ENCODE measurements at regions not wholly inside any gene's neighbourhood (a gene's known extent, or its start where the extent isn't known, plus 50 kb on each side); places are given as distances from the start of the nearest gene placed in this dataset.

- H3K27ac Mint-ChIP-seq = no peak overlapping the region
- no peak for ATAC-seq
- H3K36me3 Mint-ChIP-seq = no peaks in the 10 kb centered on the region
- H3K4me1 Mint-ChIP-seq = peaks cover 26% of the 10 kb centered on the region
- no peak for DNase-seq (ENCODE audit: low spot score)
- peaks cover 8% of the 10 kb centered on the region for H3K9me3 Mint-ChIP-seq
- H3K4me3 Mint-ChIP-seq = no peak overlapping the region
- CTCF ChIA-PET = interaction anchor here (0.9 kb wide), 1 partner anchor 112 kb away, joined by 4 read pairs; no protein-coding TSS in a partner anchor
- TF ChIP-seq ERG (CRISPR knock-in tag; IDR thresholded peaks at IDR 0.05) = no peak
- TF ChIP-seq ATF6 (CRISPR knock-in tag; IDR thresholded peaks at IDR 0.05) = no peak
- TF ChIP-seq ZNF121 (CRISPR knock-in tag; IDR thresholded peaks at IDR 0.05) = peak; percentile 43; the same call in 1 of the 2 replicates
- no peak for TF ChIP-seq TEAD1 (CRISPR knock-in tag; IDR thresholded peaks at IDR 0.05)
- POLR2A ChIA-PET = interaction anchor here (0.6 kb wide), 1 partner anchor 309 kb away, joined by 3 read pairs; no protein-coding TSS in a partner anchor
- H3K27me3 Mint-ChIP-seq (ENCODE audit: low read depth) = no peaks in the 10 kb centered on the region
Measured at GRCh38 chr2:195560209-195560895, 96.7 kb upstream of the SLC39A10 start.

GRCh38 chr2:195559431-195559914 lies 97.6 kb upstream of the SLC39A10 start:
- no peak for DNase-seq (ENCODE audit: low spot score)
- CTCF ChIA-PET = interaction anchor here (0.7 to 0.9 kb wide), 2 partner anchors 113 to 509 kb away, joined by 3 to 4 read pairs; partner anchors contain the start of gene DNAH7

GRCh38 chr2:195555971-195556370 lies 101.1 kb upstream of the SLC39A10 start:
- peaks cover 19% of the 10 kb centered on the region for H3K9me3 Mint-ChIP-seq
- DNase-seq (ENCODE audit: low spot score) (no peak), ATAC-seq (no peak)
- no peak for TF ChIP-seq ZNF263 (CRISPR knock-in tag; IDR thresholded peaks at IDR 0.05; ENCODE audit: low read depth)
- TF ChIP-seq ESRRA (CRISPR knock-in tag; IDR thresholded peaks at IDR 0.05; ENCODE audit: borderline replicate concordance) = no peak
- TF ChIP-seq JUN (CRISPR knock-in tag; IDR thresholded peaks at IDR 0.05) = no peak
- no peak for TF ChIP-seq SP1 (CRISPR knock-in tag; conservative IDR thresholded peaks at IDR 0.05)
- TF ChIP-seq JAZF1 (CRISPR knock-in tag; IDR thresholded peaks at IDR 0.05) = no peak
- no peak for TF ChIP-seq ZNF138 (CRISPR knock-in tag; conservative IDR thresholded peaks at IDR 0.05)
- no peak for TF ChIP-seq GRHL2 (CRISPR knock-in tag; IDR thresholded peaks at IDR 0.05; ENCODE audit: insufficient replicate concordance, severe bottlenecking)
- no peak overlapping the region for H3K27ac Mint-ChIP-seq
- no peak overlapping the region for H3K4me3 Mint-ChIP-seq
- peaks cover 12% of the 10 kb centered on the region for H3K4me1 Mint-ChIP-seq
- CTCF ChIA-PET = interaction anchor here (1.5 kb wide), 1 partner anchor 104 kb away, joined by 4 read pairs; no protein-coding TSS in a partner anchor
- POLR2A ChIA-PET = no interaction called here
- H3K36me3 Mint-ChIP-seq = no peaks in the 10 kb centered on the region
- no peaks in the 10 kb centered on the region; the same call in 1 of the 2 replicates for H3K27me3 Mint-ChIP-seq (ENCODE audit: low read depth)

More at GRCh38 chr2:195559431-195559914, 97.6 kb upstream of the SLC39A10 start:
- ATAC-seq = peak; percentile 85
- H3K4me3 Mint-ChIP-seq = no peak overlapping the region
- no peaks in the 10 kb centered on the region for H3K36me3 Mint-ChIP-seq
- H3K27ac Mint-ChIP-seq = 0 out of 2 replicates have a peak overlapping the region, but pooled peaks have one; percentile 35
- H3K9me3 Mint-ChIP-seq = peaks cover 8% of the 10 kb centered on the region
- no peaks in the 10 kb centered on the region for H3K27me3 Mint-ChIP-seq (ENCODE audit: low read depth)
- TF ChIP-seq E2F4 (CRISPR knock-in tag; IDR thresholded peaks at IDR 0.05; ENCODE audit: borderline replicate concordance, low read depth) (no peak), ZNF232 (CRISPR knock-in tag; IDR thresholded peaks at IDR 0.05) (0 out of 2 replicates have a peak, but pooled peaks have one; percentile 20), ZNF512 (CRISPR knock-in tag; IDR thresholded peaks at IDR 0.05; ENCODE audit: borderline replicate concordance) (no peak)
- peaks cover 26% of the 10 kb centered on the region for H3K4me1 Mint-ChIP-seq
- POLR2A ChIA-PET = no interaction called here

All from WTC11 (cell line).